OCI-LY7 (cell line): ENCODE measurements at regions not wholly inside any gene's neighbourhood (a gene's known extent, or its start where the extent isn't known, plus 50 kb on each side); places are given as distances from the start of the nearest gene placed in this dataset.

Source experiments
- BruUV-seq: library from RNA; stranded (reverse); fragments of 400-500 nt; replicated peaks from 2 replicates; lab custom pipeline; 2021; lab: Mats Ljungman, UMichigan
- CTCF ChIA-PET: fragments of 300-600 bp; sonication (Branson Sonifier 250); formaldehyde crosslinking; loops from one replicate; lab custom pipeline; 2022; ENCODE audit warnings: antibody characterized with exemption; ENCODE audit not compliant: unreplicated experiment; lab: Charles Lee
- POLR2A ChIA-PET: fragments of 300-600 bp; sonication (Branson Sonifier 250); formaldehyde crosslinking; loops from one replicate; lab custom pipeline; 2022; ENCODE audit warnings: antibody characterized with exemption; lab: Charles Lee
- DNase-seq: peaks from one replicate; pipeline ENCODE4 v3.0.0-alpha.2; 2015; ENCODE audit warnings: low spot score
- H2AFZ ChIP-seq: fragments of 200-600 bp; sonication (generic), shearing (Covaris generic); 2 replicates; pipeline ENCODE4 v1.6.1; 2014; ENCODE audit warnings: mild to moderate bottlenecking, antibody characterized with exemption, low read length, moderate library complexity
- H3K27ac ChIP-seq: fragments of 200-600 bp; sonication (generic); 2 replicates; pipeline ENCODE4 v1.5.1; 2014; ENCODE audit warnings: mixed run types, low read depth, mild to moderate bottlenecking, moderate library complexity, low read length, inconsistent platforms; ENCODE audit not compliant: poor library complexity, severe bottlenecking
- H3K36me3 ChIP-seq: fragments of 200-600 bp; sonication (generic); 2 replicates; pipeline ENCODE4 v1.6.1; 2014; ENCODE audit warnings: mild to moderate bottlenecking, antibody characterized with exemption, low read length, moderate library complexity, mixed read lengths; ENCODE audit not compliant: insufficient read depth
- H3K4me1 ChIP-seq: fragments of 200-600 bp; sonication (generic); 2 replicates; pipeline ENCODE4 v1.5.1; 2014; ENCODE audit warnings: mild to moderate bottlenecking, low read length; ENCODE audit not compliant: insufficient read depth, poor library complexity, severe bottlenecking
- H3K4me2 ChIP-seq: fragments of 200-600 bp; sonication (generic); 2 replicates; pipeline ENCODE4 v1.6.1; 2014; ENCODE audit warnings: mild to moderate bottlenecking, low read length
- H3K4me3 ChIP-seq: fragments of 200-600 bp; sonication (generic); 2 replicates; pipeline ENCODE4 v1.5.1; 2014; ENCODE audit warnings: mild to moderate bottlenecking, low read depth, low read length; ENCODE audit not compliant: poor library complexity, severe bottlenecking
- H3K79me2 ChIP-seq: fragments of 200-600 bp; sonication (generic); 2 replicates; pipeline ENCODE4 v1.6.1; 2016; ENCODE audit warnings: low read depth, mild to moderate bottlenecking, low read length, moderate library complexity, mixed read lengths; ENCODE audit not compliant: insufficient read depth
- H3K9me2 ChIP-seq: fragments of 200-600 bp; sonication (generic); 2 replicates; pipeline ENCODE4 v1.6.1; 2016; ENCODE audit warnings: mild to moderate bottlenecking, low read length, mixed read lengths; ENCODE audit not compliant: insufficient read depth
- H3K9me3 ChIP-seq: fragments of 200-600 bp; sonication (generic); 2 replicates; pipeline ENCODE4 v1.6.1; 2014; ENCODE audit warnings: mild to moderate bottlenecking, mixed run types, low read length, mixed read lengths
- H4K20me1 ChIP-seq: fragments of 200-600 bp; sonication (generic); 2 replicates; pipeline ENCODE4 v1.6.1; 2014; ENCODE audit warnings: mild to moderate bottlenecking, antibody characterized with exemption, low read length, moderate library complexity, mixed read lengths; ENCODE audit not compliant: insufficient read depth
- CTCF ChIP-seq: fragments of 200-600 bp; sonication (generic); conservative IDR thresholded peaks from 2 replicates; pipeline ENCODE4 v1.5.1; 2014; ENCODE audit warnings: mild to moderate bottlenecking, antibody characterized with exemption, low read length, moderate library complexity, mixed read lengths
- EZH2phosphoT487 ChIP-seq: fragments of 200-600 bp; sonication (generic); IDR thresholded peaks from 2 replicates; pipeline ENCODE4 v1.6.1; 2018; ENCODE audit warnings: low read depth, borderline replicate concordance, mild to moderate bottlenecking, mixed run types, antibody characterized with exemption, low read length, moderate library complexity, mixed read lengths
- intact Hi-C: fragments of 100-400 bp; cut with micrococcal nuclease; formaldehyde crosslinking; loops from one replicate; pipeline ENCODE4 v1.10.0; 2022; ENCODE audit not compliant: unreplicated experiment

- DNase-seq, result no peak
- H2AFZ ChIP-seq, result no peak overlapping the region
- no peaks in the 10 kb centered on the region for H3K9me3 ChIP-seq
- H3K79me2 ChIP-seq, result no peaks in the 10 kb centered on the region
- no peak overlapping the region for H3K27ac ChIP-seq
- ChIA-PET POLR2A (no interaction called here), CTCF (no interaction called here)
- no TSS peak for BruUV-seq
- H4K20me1 ChIP-seq, result no peaks in the 10 kb centered on the region
- no peak overlapping the region for H3K4me2 ChIP-seq
- intact Hi-C loops, result no loop called here
- H3K4me3 ChIP-seq, result no peak overlapping the region
- no peaks in the 10 kb centered on the region for H3K4me1 ChIP-seq
- no peaks in the 10 kb centered on the region for H3K9me2 ChIP-seq
- TF ChIP-seq EZH2phosphoT487, result no peak
- TF ChIP-seq CTCF, result no peak
- H3K36me3 ChIP-seq, result no peaks in the 10 kb centered on the region
Measured at GRCh38 chr17:74031316-74032090, 172.0 kb upstream of the RPL38 start.

- Histone ChIP-seq H2AFZ (no peak overlapping the region), H3K4me2 (no peak overlapping the region), H3K4me3 (no peak overlapping the region), H3K27ac (no peak overlapping the region), H4K20me1 (no peaks in the 10 kb centered on the region), H3K79me2 (no peaks in the 10 kb centered on the region), H3K4me1 (no peaks in the 10 kb centered on the region), H3K9me3 (no peaks in the 10 kb centered on the region), H3K9me2 (no peaks in the 10 kb centered on the region), H3K36me3 (no peaks in the 10 kb centered on the region)
- ChIA-PET CTCF (no interaction called here), POLR2A (no interaction called here)
- TF ChIP-seq CTCF (no peak), EZH2phosphoT487 (no peak)
- DNase-seq, result no peak
- no TSS peak for BruUV-seq
- intact Hi-C loops, result no loop called here
Measured at GRCh38 chr17:74032222-74032621, 171.3 kb upstream of the RPL38 start.

GRCh38 chr17:74037320-74037719 is 166.2 kb upstream of the RPL38 start:
- Histone ChIP-seq H3K9me2 (no peaks in the 10 kb centered on the region), H3K4me2 (no peak overlapping the region), H3K4me3 (no peak overlapping the region), H2AFZ (no peak overlapping the region), H3K79me2 (no peaks in the 10 kb centered on the region), H3K36me3 (no peaks in the 10 kb centered on the region), H3K4me1 (no peaks in the 10 kb centered on the region), H3K9me3 (no peaks in the 10 kb centered on the region), H3K27ac (no peak overlapping the region), H4K20me1 (no peaks in the 10 kb centered on the region)
- intact Hi-C loops, result no loop called here
- ChIA-PET CTCF (no interaction called here), POLR2A (interaction anchor here (0.5 kb wide), 1 partner anchor 55 kb away, joined by 3 read pairs; no protein-coding TSS in a partner anchor)
- no peak for DNase-seq
- no TSS peak for BruUV-seq
- TF ChIP-seq CTCF (no peak), EZH2phosphoT487 (no peak)
